Suprapubic skin (tissue), 3 donors: ENCODE measurements at regions not wholly inside any gene's neighbourhood (a gene's known extent, or its start where the extent isn't known, plus 50 kb on each side); places are given as distances from the start of the nearest gene placed in this dataset.

Source experiments
- EP300 ChIP-seq: sonication (generic); formaldehyde crosslinking; IDR thresholded peaks from one replicate; pipeline ENCODE4 v1.6.1; 2017; ENCODE audit warnings: antibody characterized with exemption
- POLR2A ChIP-seq, 2 donors: fragments of 450-650 bp; IDR thresholded peaks; one replicate each; pipeline ENCODE4 v1.6.1; 2017; ENCODE audit warnings: antibody characterized with exemption in 2 of 2, mild to moderate bottlenecking in 2 of 2, moderate library complexity in 2 of 2
- TF ChIP-seq, protein P1 (sequence below), 2 donors: fragments of 200-600 bp in 1 of 2; fragments of 450-650 bp in 1 of 2; sonication (generic) in 1 of 2; IDR thresholded peaks; one replicate each; pipeline ENCODE4 v1.5.1; 2016 to 2019; ENCODE audit warnings: antibody characterized with exemption in 2 of 2, mild to moderate bottlenecking in 1 of 2, moderate library complexity in 1 of 2

DNA sequence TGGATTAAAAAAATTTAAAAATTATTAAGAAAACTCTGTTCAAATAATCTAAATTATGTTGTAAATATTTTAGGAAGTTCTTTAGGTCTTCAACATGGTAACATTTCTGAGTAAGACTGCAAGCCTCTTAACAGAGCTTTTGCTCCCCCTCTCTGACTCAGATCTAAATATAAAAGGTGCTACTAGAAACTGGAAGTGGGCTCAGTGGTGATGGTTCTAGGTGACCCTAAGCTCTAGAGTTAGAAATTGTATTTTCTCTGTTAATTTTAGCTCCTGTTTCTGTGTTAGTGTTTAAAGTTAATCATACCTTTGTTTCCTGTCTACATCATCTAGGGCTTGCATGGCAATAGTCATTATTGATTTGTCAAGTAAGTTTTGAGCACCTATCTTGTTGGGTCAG is 159.9 kb upstream of the MEIS2 start:
- TF ChIP-seq, protein P1, sequence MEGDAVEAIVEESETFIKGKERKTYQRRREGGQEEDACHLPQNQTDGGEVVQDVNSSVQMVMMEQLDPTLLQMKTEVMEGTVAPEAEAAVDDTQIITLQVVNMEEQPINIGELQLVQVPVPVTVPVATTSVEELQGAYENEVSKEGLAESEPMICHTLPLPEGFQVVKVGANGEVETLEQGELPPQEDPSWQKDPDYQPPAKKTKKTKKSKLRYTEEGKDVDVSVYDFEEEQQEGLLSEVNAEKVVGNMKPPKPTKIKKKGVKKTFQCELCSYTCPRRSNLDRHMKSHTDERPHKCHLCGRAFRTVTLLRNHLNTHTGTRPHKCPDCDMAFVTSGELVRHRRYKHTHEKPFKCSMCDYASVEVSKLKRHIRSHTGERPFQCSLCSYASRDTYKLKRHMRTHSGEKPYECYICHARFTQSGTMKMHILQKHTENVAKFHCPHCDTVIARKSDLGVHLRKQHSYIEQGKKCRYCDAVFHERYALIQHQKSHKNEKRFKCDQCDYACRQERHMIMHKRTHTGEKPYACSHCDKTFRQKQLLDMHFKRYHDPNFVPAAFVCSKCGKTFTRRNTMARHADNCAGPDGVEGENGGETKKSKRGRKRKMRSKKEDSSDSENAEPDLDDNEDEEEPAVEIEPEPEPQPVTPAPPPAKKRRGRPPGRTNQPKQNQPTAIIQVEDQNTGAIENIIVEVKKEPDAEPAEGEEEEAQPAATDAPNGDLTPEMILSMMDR (IDR thresholded peaks at IDR 0.05), result no peak
- no peak for TF ChIP-seq POLR2A (IDR thresholded peaks at IDR 0.05)
- no peak for TF ChIP-seq EP300
